ENCODE measurements at regions not wholly inside any gene's neighbourhood (a gene's known extent, or its start where the extent isn't known, plus 50 kb on each side); places are given as distances from the start of the nearest gene placed in this dataset.

DNA sequence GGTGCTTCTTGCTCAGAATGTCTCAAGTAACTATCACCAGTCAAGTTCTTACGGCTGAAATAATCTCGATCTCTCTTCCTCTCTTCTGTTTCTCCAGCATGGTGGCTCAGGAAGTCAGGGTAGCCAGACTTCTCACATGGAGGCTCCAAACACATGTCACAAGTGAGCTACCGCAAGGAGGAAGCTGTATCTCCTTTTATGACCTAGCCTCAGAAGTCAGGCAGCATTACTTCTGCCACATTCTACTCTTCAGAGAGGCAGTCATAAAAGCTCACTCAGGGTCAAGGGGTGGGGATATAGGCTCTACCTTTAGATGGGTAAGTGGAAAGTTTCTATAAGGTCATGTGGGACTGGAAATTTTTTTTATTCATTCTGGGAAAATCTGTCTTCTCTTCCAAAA lies 86.6 kb upstream of the NEO1 start:
- TF ChIP-seq CTCF (conservative IDR thresholded peaks at IDR 0.05 in 1 of 2, IDR thresholded peaks at IDR 0.05 in 1 of 2; ENCODE audit: low read depth in 1 of 2, low read length in 2 of 2) (no peak), EZH2 (IDR thresholded peaks at IDR 0.05; ENCODE audit: low read length, missing control alignments) (no peak)
